ENCODE measurements at regions not wholly inside any gene's neighbourhood (a gene's known extent, or its start where the extent isn't known, plus 50 kb on each side); places are given as distances from the start of the nearest gene placed in this dataset.

- FAIRE-seq (no peak), DNase-seq (ENCODE audit: insufficient read length, low spot score) (no peak)
- TF ChIP-seq, protein P1, sequence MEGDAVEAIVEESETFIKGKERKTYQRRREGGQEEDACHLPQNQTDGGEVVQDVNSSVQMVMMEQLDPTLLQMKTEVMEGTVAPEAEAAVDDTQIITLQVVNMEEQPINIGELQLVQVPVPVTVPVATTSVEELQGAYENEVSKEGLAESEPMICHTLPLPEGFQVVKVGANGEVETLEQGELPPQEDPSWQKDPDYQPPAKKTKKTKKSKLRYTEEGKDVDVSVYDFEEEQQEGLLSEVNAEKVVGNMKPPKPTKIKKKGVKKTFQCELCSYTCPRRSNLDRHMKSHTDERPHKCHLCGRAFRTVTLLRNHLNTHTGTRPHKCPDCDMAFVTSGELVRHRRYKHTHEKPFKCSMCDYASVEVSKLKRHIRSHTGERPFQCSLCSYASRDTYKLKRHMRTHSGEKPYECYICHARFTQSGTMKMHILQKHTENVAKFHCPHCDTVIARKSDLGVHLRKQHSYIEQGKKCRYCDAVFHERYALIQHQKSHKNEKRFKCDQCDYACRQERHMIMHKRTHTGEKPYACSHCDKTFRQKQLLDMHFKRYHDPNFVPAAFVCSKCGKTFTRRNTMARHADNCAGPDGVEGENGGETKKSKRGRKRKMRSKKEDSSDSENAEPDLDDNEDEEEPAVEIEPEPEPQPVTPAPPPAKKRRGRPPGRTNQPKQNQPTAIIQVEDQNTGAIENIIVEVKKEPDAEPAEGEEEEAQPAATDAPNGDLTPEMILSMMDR (IDR thresholded peaks at IDR 0.05; ENCODE audit: insufficient read depth, missing control alignments): no peak
These were observed 227.4 kb upstream of the COL3A1 start for GRCh38 chr2:188746727-188747126.

DNA sequence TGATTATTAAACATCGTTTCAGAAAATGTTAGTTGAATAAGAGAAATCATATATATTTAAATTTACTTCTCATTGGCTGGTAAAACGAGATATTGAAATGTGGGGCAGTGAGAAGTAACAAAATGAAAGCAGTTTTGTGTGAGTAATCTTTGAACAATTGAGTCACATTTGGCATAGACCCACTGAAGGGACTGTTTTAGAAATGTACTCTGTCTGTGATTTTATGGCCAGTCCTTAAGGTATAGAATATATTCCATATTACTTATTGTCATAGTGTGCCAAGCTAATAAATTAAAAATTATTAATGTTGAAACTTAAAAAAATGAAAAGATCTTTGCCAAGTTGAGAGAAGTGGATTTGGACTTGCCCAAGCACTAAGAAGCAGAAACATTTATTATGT, 222.4 kb upstream of the COL3A1 start:
- DNase-seq (ENCODE audit: insufficient read length, low spot score): no peak
- TF ChIP-seq, protein P1 (IDR thresholded peaks at IDR 0.05; ENCODE audit: insufficient read depth, missing control alignments): no peak
- FAIRE-seq: no peak

- TF ChIP-seq, protein P1 (IDR thresholded peaks at IDR 0.05; ENCODE audit: insufficient read depth, missing control alignments): no peak
- FAIRE-seq: no peak
- DNase-seq (ENCODE audit: insufficient read length, low spot score): no peak
These were observed 221.9 kb upstream of the COL3A1 start for GRCh38 chr2:188752311-188752710.

DNA sequence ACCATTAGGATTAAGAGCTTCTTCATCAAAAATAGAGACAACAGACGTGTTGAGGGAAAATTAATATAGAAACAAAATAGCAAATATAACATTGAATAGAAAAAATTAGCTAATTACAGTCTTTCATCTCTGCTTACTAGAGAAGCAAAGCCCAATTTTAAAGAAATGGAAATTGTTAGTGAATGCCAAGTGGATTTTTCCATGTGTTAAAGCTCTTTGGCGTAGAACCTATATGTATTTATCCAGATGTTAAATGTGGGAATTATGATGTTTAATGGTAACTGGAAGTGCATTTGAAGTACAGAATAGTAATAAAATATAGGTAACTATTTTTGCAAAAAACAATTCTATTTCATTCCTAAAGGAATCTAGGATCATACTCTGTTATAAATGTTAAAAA, 212.0 kb upstream of the COL3A1 start:
- no peak for FAIRE-seq
- no peak for DNase-seq (ENCODE audit: insufficient read length, low spot score)
- TF ChIP-seq, protein P1 (IDR thresholded peaks at IDR 0.05; ENCODE audit: insufficient read depth, missing control alignments): no peak

GRCh38 chr2:188765522-188766470, 208.4 kb upstream of the COL3A1 start:
- TF ChIP-seq, protein P1 (IDR thresholded peaks at IDR 0.05; ENCODE audit: insufficient read depth, missing control alignments): peak; percentile 42
- FAIRE-seq: peak; percentile 32
- DNase-seq (ENCODE audit: insufficient read length, low spot score): no peak

DNA sequence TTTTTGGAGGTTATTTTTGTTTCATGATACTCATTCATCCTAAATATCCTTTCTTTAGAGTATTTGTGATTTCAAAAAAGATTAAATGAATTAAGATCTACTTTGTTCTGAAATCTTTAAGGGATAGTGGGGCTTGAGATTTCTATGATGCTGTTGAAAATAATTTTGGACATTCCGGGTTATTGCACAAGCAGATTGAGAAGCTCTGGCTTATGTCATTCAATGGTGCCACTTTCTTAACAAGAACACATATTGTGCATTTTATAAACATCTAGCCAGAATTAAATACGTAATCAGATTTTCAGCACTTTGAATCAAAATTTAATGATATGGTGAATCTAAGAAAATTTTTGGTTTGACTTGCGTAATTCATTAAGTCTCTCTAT, 207.7 kb upstream of the COL3A1 start:
- DNase-seq (ENCODE audit: insufficient read length, low spot score): no peak
- TF ChIP-seq, protein P1 (IDR thresholded peaks at IDR 0.05; ENCODE audit: insufficient read depth, missing control alignments): no peak
- FAIRE-seq: no peak

GRCh38 chr2:188767176-188767575, 207.0 kb upstream of the COL3A1 start:
- TF ChIP-seq, protein P1 (IDR thresholded peaks at IDR 0.05; ENCODE audit: insufficient read depth, missing control alignments): no peak
- FAIRE-seq: no peak
- no peak for DNase-seq (ENCODE audit: insufficient read length, low spot score)

All from D721Med (cell line).